ENCODE measurements at regions not wholly inside any gene's neighbourhood (a gene's known extent, or its start where the extent isn't known, plus 50 kb on each side); places are given as distances from the start of the nearest gene placed in this dataset.

- H3K79me2 ChIP-seq (ENCODE audit: control insufficient read depth, insufficient read depth, low read length): no peaks in the 10 kb centered on the region
- no TSS peak for BruUV-seq (replicated peaks)
- no peak overlapping the region for H3K4me2 ChIP-seq (ENCODE audit: control insufficient read depth, insufficient read depth)
- no peak for DNase-seq (ENCODE audit: low read depth, low spot score)
- ChIA-PET SMC1A (ENCODE audit: uncharacterized antibody, unreplicated experiment) (no interaction called here), CTCF (no interaction called here), POLR2A (interaction anchor here (0.5 kb wide), 1 partner anchor 911 kb away, joined by 3 read pairs; no protein-coding TSS in a partner anchor), RAD21 (ENCODE audit: unreplicated experiment) (no interaction called here)
- in situ Hi-C loops (cut with MboI): no loop called here
- no peaks in the 10 kb centered on the region for H3K4me1 ChIP-seq (ENCODE audit: control insufficient read depth, insufficient read depth, low read length)
- H2AFZ ChIP-seq (ENCODE audit: control insufficient read depth, low read depth, low read length): no peak overlapping the region
- no peak overlapping the region for H3K9ac ChIP-seq (ENCODE audit: control insufficient read depth, insufficient read depth, low read length)
- no peak for TF ChIP-seq CBFB (IDR thresholded peaks at IDR 0.05; ENCODE audit: low read depth)
- TF ChIP-seq MEF2A (IDR thresholded peaks at IDR 0.05; ENCODE audit: insufficient read depth, low read depth, low read length): no peak
- TF ChIP-seq FOXM1 (IDR thresholded peaks at IDR 0.05; ENCODE audit: low read depth, low read length): no peak
- no peak for TF ChIP-seq TCF12 (IDR thresholded peaks at IDR 0.05; ENCODE audit: low read depth, low read length)
- TF ChIP-seq HDGF (IDR thresholded peaks at IDR 0.05): no peak
- TF ChIP-seq ZBTB4 (CRISPR knock-in tag; IDR thresholded peaks at IDR 0.05): no peak
- no peak for TF ChIP-seq MXI1 (IDR thresholded peaks at IDR 0.05; ENCODE audit: low read depth, low read length)
- TF ChIP-seq EGR1 (IDR thresholded peaks at IDR 0.05; ENCODE audit: borderline replicate concordance in 1 of 2, low read depth in 2 of 2, low read length in 2 of 2): no peak
- TF ChIP-seq ZNF622 (IDR thresholded peaks at IDR 0.05): no peak
- TF ChIP-seq SIN3A (IDR thresholded peaks at IDR 0.05; ENCODE audit: low read depth, low read length): no peak
- no peak for TF ChIP-seq ZNF592 (IDR thresholded peaks at IDR 0.05)
- no peak for TF ChIP-seq IKZF1 (conservative IDR thresholded peaks at IDR 0.05)
- no peak for TF ChIP-seq YBX1 (IDR thresholded peaks at IDR 0.05)
- TF ChIP-seq ATF2 (IDR thresholded peaks at IDR 0.05; ENCODE audit: low read length): no peak
- no peak for ATAC-seq
- no peaks in the 10 kb centered on the region for H3K9me3 ChIP-seq (replicated peaks; ENCODE audit: control insufficient read depth, insufficient read depth, low read length)
- no peak for FAIRE-seq
- H3K27ac ChIP-seq (ENCODE audit: control insufficient read depth, insufficient read depth): no peak overlapping the region
- H3K4me3 ChIP-seq: no peak overlapping the region
- no peaks in the 10 kb centered on the region for H3K27me3 ChIP-seq (replicated peaks in 1 of 2; ENCODE audit: control insufficient read depth in 2 of 2, insufficient read depth in 2 of 2, low read length in 1 of 2)
- H3K36me3 ChIP-seq (ENCODE audit: control insufficient read depth in 2 of 2, insufficient read depth in 2 of 2, low read length in 1 of 2): no peaks in the 10 kb centered on the region
- no peaks in the 10 kb centered on the region for H4K20me1 ChIP-seq (ENCODE audit: control insufficient read depth, insufficient read depth)
- intact Hi-C loops (cut with micrococcal nuclease; ENCODE audit: unreplicated experiment): no loop called here
- WGBS (ENCODE audit: insufficient coverage, insufficient replicate concordance, low lambda C conversion rate, missing lambda C conversion rate): 0% methylated on average over 1 of the region's 1 CpG
These were observed 278.2 kb upstream of the RAG2 start for GRCh38 chr11:36876266-36876665.

Data from GM12878 (cell line).